ENCODE measurements at regions not wholly inside any gene's neighbourhood (a gene's known extent, or its start where the extent isn't known, plus 50 kb on each side); places are given as distances from the start of the nearest gene placed in this dataset.

GRCh38 chr11:32255841-32256240 lies 165.0 kb downstream of the RCN1 start:
- no peak for DNase-seq
- intact Hi-C loops (cut with DNase I), result no loop called here

GRCh38 chr11:32256466-32256865 lies 165.6 kb downstream of the RCN1 start:
- intact Hi-C loops (cut with DNase I), result no loop called here
- no peak for DNase-seq

GRCh38 chr11:32259641-32260081 lies 168.8 kb downstream of the RCN1 start:
- DNase-seq, result peak in 11 of 42 donors; percentile 8 to 44 (median 25)
- intact Hi-C loops (cut with DNase I), result no loop called here

- DNase-seq, result no peak
- intact Hi-C loops (cut with DNase I), result no loop called here
Measured at GRCh38 chr11:32262367-32262766, 171.5 kb downstream of the RCN1 start.

- no peak for DNase-seq
- intact Hi-C loops (cut with DNase I), result no loop called here
Measured at GRCh38 chr11:32265911-32266310, 169.4 kb downstream of the WT1 start.

GRCh38 chr11:32266601-32267000 lies 168.7 kb downstream of the WT1 start:
- peak in 12 of 42 donors; percentile 12 to 59 (median 29) for DNase-seq
- intact Hi-C loops (cut with DNase I), result no loop called here

- intact Hi-C loops (cut with DNase I), result no loop called here
- no peak for DNase-seq
Measured at GRCh38 chr11:32267679-32268187, 167.6 kb downstream of the WT1 start.

- intact Hi-C loops (cut with DNase I), result no loop called here
Measured at GRCh38 chr11:32273931-32274330, 161.4 kb downstream of the WT1 start.

GRCh38 chr11:32279672-32280071 lies 155.7 kb downstream of the WT1 start:
- no peak for DNase-seq
- intact Hi-C loops (cut with DNase I), result no loop called here

More at GRCh38 chr11:32273931-32274330, 161.4 kb downstream of the WT1 start:
- no peak for DNase-seq

GRCh38 chr11:32280339-32280738 lies 155.0 kb downstream of the WT1 start:
- intact Hi-C loops (cut with DNase I), result no loop called here
- no peak for DNase-seq

- DNase-seq, result no peak
- intact Hi-C loops (cut with DNase I), result no loop called here
Measured at GRCh38 chr11:32288276-32288675, 147.1 kb downstream of the WT1 start.

- intact Hi-C loops (cut with DNase I), result loop anchor here (10.0 kb wide), 1 partner anchor 115 kb away; no protein-coding TSS in a partner anchor
- DNase-seq, result no peak
Measured at GRCh38 chr11:32289701-32290100, 145.6 kb downstream of the WT1 start.

GRCh38 chr11:32290783-32291182 lies 144.6 kb downstream of the WT1 start:
- intact Hi-C loops (cut with DNase I), result loop anchor here (10.0 kb wide), 1 partner anchor 116 kb away; no protein-coding TSS in a partner anchor
- peak in 40 of 42 donors; percentile 4 to 84 (median 56) for DNase-seq

GRCh38 chr11:32297611-32298011 lies 137.7 kb downstream of the WT1 start:
- intact Hi-C loops (cut with DNase I), result loop anchor here (10.0 kb wide), 1 partner anchor 123 kb away; no protein-coding TSS in a partner anchor
- peak in 38 of 42 donors; percentile 16 to 78 (median 48) for DNase-seq

GRCh38 chr11:32302826-32303225 lies 132.5 kb downstream of the WT1 start:
- intact Hi-C loops (cut with DNase I), result loop anchor here (10.0 kb wide), 1 partner anchor 248 kb away; no protein-coding TSS in a partner anchor
- no peak for DNase-seq

GRCh38 chr11:32304521-32304920 lies 130.8 kb downstream of the WT1 start:
- intact Hi-C loops (cut with DNase I), result loop anchor here (10.0 kb wide), 1 partner anchor 250 kb away; no protein-coding TSS in a partner anchor
- DNase-seq, result no peak

- DNase-seq, result no peak
- intact Hi-C loops (cut with DNase I), result loop anchor here (10.0 kb wide), 1 partner anchor 251 kb away; no protein-coding TSS in a partner anchor
Measured at GRCh38 chr11:32305460-32305859, 129.9 kb downstream of the WT1 start.

GRCh38 chr11:32307471-32307870 lies 127.9 kb downstream of the WT1 start:
- no peak for DNase-seq
- intact Hi-C loops (cut with DNase I), result loop anchor here (10.0 kb wide), 1 partner anchor 253 kb away; no protein-coding TSS in a partner anchor

GRCh38 chr11:32307913-32308312 lies 127.4 kb downstream of the WT1 start:
- no peak for DNase-seq
- intact Hi-C loops (cut with DNase I), result loop anchor here (10.0 kb wide), 1 partner anchor 253 kb away; no protein-coding TSS in a partner anchor

- intact Hi-C loops (cut with DNase I), result loop anchor here (10.0 kb wide), 1 partner anchor 255 kb away; no protein-coding TSS in a partner anchor
- DNase-seq, result no peak
Measured at GRCh38 chr11:32309530-32310213, 125.7 kb downstream of the WT1 start.
